Transverse colon (tissue), 4 donors: ENCODE measurements at regions not wholly inside any gene's neighbourhood (a gene's known extent, or its start where the extent isn't known, plus 50 kb on each side); places are given as distances from the start of the nearest gene placed in this dataset.

ENCODE experiments used
- DNase-seq: peaks from one replicate; pipeline ENCODE4 v3.0.0-alpha.2; 2019
- H3K27ac ChIP-seq, 4 donors: fragments of 200-600 bp; sonication (generic); 2 replicates each; pipeline ENCODE4 v1.5.1; 2016 to 2018; ENCODE audit warnings: inconsistent platforms in 4 of 4
- H3K27me3 ChIP-seq: fragments of 200-600 bp; sonication (generic); 2 replicates; pipeline ENCODE4 v1.5.1; 2017; ENCODE audit warnings: inconsistent platforms
- H3K36me3 ChIP-seq, 4 donors: fragments of 200-600 bp; sonication (generic); 2 replicates each; pipeline ENCODE4 v1.5.1; 2017 to 2019; ENCODE audit warnings: inconsistent platforms in 4 of 4
- H3K4me1 ChIP-seq, 4 donors: fragments of 200-600 bp; sonication (generic); 2 replicates each; pipeline ENCODE4 v1.5.1; 2017 to 2020; ENCODE audit warnings: inconsistent platforms in 4 of 4
- H3K4me3 ChIP-seq, 4 donors: fragments of 200-600 bp; sonication (generic); 1 replicate in 1 of 4; 2 replicates in 3 of 4; pipeline versions ENCODE4 v1.5.1 to v1.6.1; 2017 to 2019; ENCODE audit warnings: inconsistent platforms in 4 of 4
- H3K9me3 ChIP-seq, 2 donors: fragments of 200-600 bp; sonication (generic); 2 replicates each; pipeline ENCODE4 v1.5.1; 2017 to 2019; ENCODE audit warnings: inconsistent platforms in 2 of 2
- EP300 ChIP-seq: sonication (generic); formaldehyde crosslinking; IDR thresholded peaks from one replicate; pipeline ENCODE4 v1.6.1; 2017; ENCODE audit warnings: antibody characterized with exemption, low read depth
- POLR2A ChIP-seq: fragments of 450-650 bp; IDR thresholded peaks from one replicate; pipeline ENCODE4 v1.6.1; 2016; ENCODE audit warnings: antibody characterized with exemption, mild to moderate bottlenecking, moderate library complexity
- POLR2AphosphoS5 ChIP-seq, 3 donors: sonication (generic); formaldehyde crosslinking; IDR thresholded peaks; one replicate each; pipeline ENCODE4 v1.6.1; 2016; ENCODE audit warnings: antibody characterized with exemption in 3 of 3
- WGBS, 2 donors: methylation state at CpG; one replicate each; pipeline ENCODE4 v1.1.5; 2018; ENCODE audit warnings: low coverage in 1 of 2; 5-methylcytosine and 5-hydroxymethylcytosine counted together
- in situ Hi-C, 4 donors: fragments of 200-750 bp; cut with MboI; loops; one replicate each; pipeline versions ENCODE4 v1.15.0 to v1.15.1; 2017; ENCODE audit warnings: low sequenced_read_pairs in 3 of 4, low pct_ligation_motif_present in 1 of 4, low pct_unique_long_range_greater_than_20kb in 1 of 4
- intact Hi-C: fragments of 100-400 bp; cut with DNase I; formaldehyde crosslinking; loops from one replicate; pipeline ENCODE4 v1.15.1; 2023; ENCODE audit warnings: low total_unique reads
- TF ChIP-seq, protein P1 (sequence below), 5 experiments: fragments of 200-600 bp in 3 of 5; fragments of 450-650 bp in 2 of 5; sonication (generic) in 3 of 5; IDR thresholded peaks; 1 replicate in 2 of 5; 2 replicates in 3 of 5; pipeline ENCODE4 v1.5.1; 2016 to 2017; ENCODE audit warnings: antibody characterized with exemption in 5 of 5, inconsistent platforms in 3 of 5, mild to moderate bottlenecking in 2 of 5, moderate library complexity in 1 of 5

DNA sequence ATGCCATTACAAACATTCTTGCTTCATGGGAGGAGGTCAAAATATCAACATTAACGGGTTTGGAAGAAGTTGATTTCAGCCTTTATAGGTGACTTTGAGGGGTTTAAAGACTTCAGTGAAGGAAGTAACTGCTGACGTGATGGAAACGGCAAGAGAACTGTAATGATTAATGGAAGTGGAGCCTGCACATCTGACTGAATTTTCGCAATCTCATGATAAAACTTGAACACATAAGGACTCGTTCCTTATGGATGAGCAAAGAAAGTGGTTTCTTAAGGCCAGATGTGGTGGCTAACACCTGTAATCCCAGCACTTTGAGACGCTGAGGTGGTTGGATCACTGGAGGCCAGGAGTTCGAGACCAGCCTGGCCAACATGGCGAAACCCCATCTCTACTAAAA lies 226.1 kb downstream of the BCAS1 start:
- Histone ChIP-seq H3K4me1 (peaks cover 0 to 35% (median 15%) of the 10 kb centered on the region in 4 donors), H3K36me3 (no peaks in the 10 kb centered on the region), H3K4me3 (no peak overlapping the region), H3K9me3 (no peaks in the 10 kb centered on the region), H3K27me3 (no peaks in the 10 kb centered on the region), H3K27ac (no peak overlapping the region)
- intact Hi-C loops (no loop called here), in situ Hi-C loops (loop anchor here in 1 of 4 donors (25.0 kb wide), 1 partner anchor 257 kb away; the partner anchor contains the start of gene ZNF217)
- 92 to 95% methylated on average over 8 of the region's 8 CpGs for WGBS, 2 donors
- no peak for DNase-seq
- TF ChIP-seq POLR2AphosphoS5 (IDR thresholded peaks at IDR 0.05) (no peak), EP300 (no peak), POLR2A (no peak)
- TF ChIP-seq, protein P1, sequence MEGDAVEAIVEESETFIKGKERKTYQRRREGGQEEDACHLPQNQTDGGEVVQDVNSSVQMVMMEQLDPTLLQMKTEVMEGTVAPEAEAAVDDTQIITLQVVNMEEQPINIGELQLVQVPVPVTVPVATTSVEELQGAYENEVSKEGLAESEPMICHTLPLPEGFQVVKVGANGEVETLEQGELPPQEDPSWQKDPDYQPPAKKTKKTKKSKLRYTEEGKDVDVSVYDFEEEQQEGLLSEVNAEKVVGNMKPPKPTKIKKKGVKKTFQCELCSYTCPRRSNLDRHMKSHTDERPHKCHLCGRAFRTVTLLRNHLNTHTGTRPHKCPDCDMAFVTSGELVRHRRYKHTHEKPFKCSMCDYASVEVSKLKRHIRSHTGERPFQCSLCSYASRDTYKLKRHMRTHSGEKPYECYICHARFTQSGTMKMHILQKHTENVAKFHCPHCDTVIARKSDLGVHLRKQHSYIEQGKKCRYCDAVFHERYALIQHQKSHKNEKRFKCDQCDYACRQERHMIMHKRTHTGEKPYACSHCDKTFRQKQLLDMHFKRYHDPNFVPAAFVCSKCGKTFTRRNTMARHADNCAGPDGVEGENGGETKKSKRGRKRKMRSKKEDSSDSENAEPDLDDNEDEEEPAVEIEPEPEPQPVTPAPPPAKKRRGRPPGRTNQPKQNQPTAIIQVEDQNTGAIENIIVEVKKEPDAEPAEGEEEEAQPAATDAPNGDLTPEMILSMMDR (IDR thresholded peaks at IDR 0.05): no peak

DNA sequence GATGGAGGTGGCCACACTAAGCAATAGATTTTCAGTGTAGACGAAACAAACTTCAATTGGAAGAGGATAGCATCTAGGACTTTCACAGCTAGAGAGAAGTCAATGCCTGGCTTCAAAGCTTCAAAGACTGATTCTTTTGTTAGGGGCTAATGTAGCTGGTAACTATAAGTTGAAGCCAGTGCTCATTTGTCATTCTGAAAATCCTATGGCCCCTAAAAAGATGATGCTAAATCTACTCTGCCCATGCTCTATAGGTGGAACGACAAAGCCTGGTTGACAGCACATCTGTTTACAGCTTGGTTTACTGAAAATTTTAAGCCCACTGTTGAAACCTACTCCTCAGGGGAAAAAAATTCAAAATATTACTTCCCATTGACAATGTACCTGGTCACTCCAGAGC lies 226.7 kb downstream of the BCAS1 start:
- whole genome bisulfite sequencing, 2 donors: 91 to 96% methylated on average over 2 of the region's 2 CpGs

DNA sequence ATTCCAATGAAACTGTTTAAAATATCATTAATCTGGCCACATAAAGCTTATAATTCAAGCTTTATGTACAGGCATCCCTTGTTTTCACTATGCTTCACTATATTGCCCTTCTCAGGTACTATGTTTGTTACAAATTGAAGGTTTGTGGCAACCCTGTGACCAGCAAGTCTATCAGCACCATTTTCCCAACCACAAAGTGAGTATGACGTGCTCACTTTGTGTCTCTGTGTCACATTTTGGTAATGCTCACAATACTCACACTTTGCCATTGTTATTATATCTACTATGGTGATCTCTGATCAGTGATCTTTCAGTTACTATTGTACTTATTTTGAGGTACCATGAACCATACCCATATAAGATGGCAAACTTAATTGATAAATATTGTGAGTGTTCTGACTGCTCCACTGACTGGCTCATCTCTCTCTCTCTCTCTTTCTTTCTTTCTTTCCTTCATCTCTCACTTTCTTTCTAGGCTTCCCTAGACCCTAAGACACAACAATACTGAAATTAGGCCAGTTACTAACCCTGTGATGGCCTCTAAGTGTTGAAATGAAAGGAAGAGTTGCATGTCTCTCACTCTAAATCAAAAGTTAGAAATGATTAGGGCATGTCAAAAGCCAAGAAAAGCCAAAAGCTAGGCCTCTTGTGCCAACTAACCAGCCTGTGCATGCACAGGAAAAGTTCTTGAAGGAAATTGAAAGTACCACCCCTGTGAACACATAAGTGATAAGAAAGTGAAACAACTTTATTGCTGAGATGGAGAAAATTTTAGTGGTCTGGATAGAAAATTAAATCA lies 227.9 kb downstream of the BCAS1 start:
- peaks cover 3 to 49% (median 24%) of the 10 kb centered on the region in 4 donors for H3K4me1 ChIP-seq
- H3K9me3 ChIP-seq: no peaks in the 10 kb centered on the region
- no peak for DNase-seq
- 77 to 88% methylated on average over 1 of the region's 1 CpG for WGBS, 2 donors
- H3K4me3 ChIP-seq: no peak overlapping the region
- intact Hi-C loops: no loop called here
- TF ChIP-seq EP300 (no peak), POLR2A (no peak), POLR2AphosphoS5 (IDR thresholded peaks at IDR 0.05) (no peak)
- TF ChIP-seq, protein P1 (IDR thresholded peaks at IDR 0.05): no peak
- H3K27ac ChIP-seq: peak overlapping the region; percentile 25 to 49 (median 40)
- in situ Hi-C loops: loop anchor here in 1 of 4 donors (25.0 kb wide), 1 partner anchor 255 kb away; the partner anchor contains the start of gene ZNF217
- H3K36me3 ChIP-seq: no peaks in the 10 kb centered on the region
- no peaks in the 10 kb centered on the region for H3K27me3 ChIP-seq

More for the DNA sequence above, 226.7 kb downstream of the BCAS1 start:
- in situ Hi-C loops (loop anchor here in 1 of 4 donors (25.0 kb wide), 1 partner anchor 256 kb away; the partner anchor contains the start of gene ZNF217), intact Hi-C loops (no loop called here)
- H3K27ac ChIP-seq: no peak overlapping the region
- no peaks in the 10 kb centered on the region for H3K27me3 ChIP-seq
- H3K4me1 ChIP-seq: peaks cover 3 to 41% (median 21%) of the 10 kb centered on the region in 4 donors
- no peak overlapping the region for H3K4me3 ChIP-seq
- no peaks in the 10 kb centered on the region for H3K36me3 ChIP-seq
- no peak for TF ChIP-seq EP300
- TF ChIP-seq, protein P1 (IDR thresholded peaks at IDR 0.05): no peak
- no peak for TF ChIP-seq POLR2AphosphoS5 (IDR thresholded peaks at IDR 0.05)
- no peak for TF ChIP-seq POLR2A
- H3K9me3 ChIP-seq: no peaks in the 10 kb centered on the region
- no peak for DNase-seq

DNA sequence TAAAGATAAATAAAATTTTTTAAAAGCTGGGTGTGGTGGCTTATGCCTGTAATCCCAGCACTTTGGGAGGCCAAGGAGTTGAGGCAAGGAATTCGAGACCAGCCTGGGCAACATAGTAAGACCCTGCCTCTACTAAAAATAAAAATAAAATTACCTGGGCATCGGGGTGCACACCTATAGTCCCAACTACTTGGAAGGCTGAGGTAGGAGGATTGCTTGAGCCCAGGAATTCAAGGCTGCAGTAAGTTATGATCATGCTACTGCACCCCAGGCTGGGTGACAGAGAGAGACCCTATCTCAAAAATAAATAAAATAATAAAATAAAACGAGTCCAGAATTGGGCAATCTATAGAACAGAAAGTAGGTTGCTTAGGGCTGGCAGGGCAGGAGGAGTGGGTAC lies 228.7 kb downstream of the BCAS1 start:
- in situ Hi-C loops: loop anchor here in 1 of 4 donors (25.0 kb wide), 1 partner anchor 254 kb away; the partner anchor contains the start of gene ZNF217
- intact Hi-C loops: no loop called here

More for the DNA sequence above, 228.7 kb downstream of the BCAS1 start:
- H3K27ac ChIP-seq: peak overlapping the region; percentile 5 to 49 (median 34)
- H3K27me3 ChIP-seq: no peaks in the 10 kb centered on the region
- no peaks in the 10 kb centered on the region for H3K36me3 ChIP-seq
- 76 to 87% methylated on average over 2 to 3 of the region's 3 CpGs for WGBS, 2 donors
- DNase-seq: no peak
- TF ChIP-seq, protein P1 (IDR thresholded peaks at IDR 0.05): no peak
- no peak for TF ChIP-seq EP300
- no peak for TF ChIP-seq POLR2A
- TF ChIP-seq POLR2AphosphoS5 (IDR thresholded peaks at IDR 0.05): no peak
- peaks cover 3 to 50% (median 24%) of the 10 kb centered on the region in 4 donors for H3K4me1 ChIP-seq
- no peak overlapping the region for H3K4me3 ChIP-seq
- no peaks in the 10 kb centered on the region for H3K9me3 ChIP-seq
